NT2/D1 (cell line): ENCODE measurements at regions not wholly inside any gene's neighbourhood (a gene's known extent, or its start where the extent isn't known, plus 50 kb on each side); places are given as distances from the start of the nearest gene placed in this dataset.

ENCODE experiments used
- YY1 ChIP-seq: IDR thresholded peaks from 2 replicates; pipeline ENCODE4 v1.6.1; 2011; ENCODE audit not compliant: insufficient read length, insufficient read depth
- ZNF274 ChIP-seq: IDR thresholded peaks from 2 replicates; pipeline ENCODE4 v1.6.1; 2011; ENCODE audit warnings: mild to moderate bottlenecking, low read depth, low read length

DNA sequence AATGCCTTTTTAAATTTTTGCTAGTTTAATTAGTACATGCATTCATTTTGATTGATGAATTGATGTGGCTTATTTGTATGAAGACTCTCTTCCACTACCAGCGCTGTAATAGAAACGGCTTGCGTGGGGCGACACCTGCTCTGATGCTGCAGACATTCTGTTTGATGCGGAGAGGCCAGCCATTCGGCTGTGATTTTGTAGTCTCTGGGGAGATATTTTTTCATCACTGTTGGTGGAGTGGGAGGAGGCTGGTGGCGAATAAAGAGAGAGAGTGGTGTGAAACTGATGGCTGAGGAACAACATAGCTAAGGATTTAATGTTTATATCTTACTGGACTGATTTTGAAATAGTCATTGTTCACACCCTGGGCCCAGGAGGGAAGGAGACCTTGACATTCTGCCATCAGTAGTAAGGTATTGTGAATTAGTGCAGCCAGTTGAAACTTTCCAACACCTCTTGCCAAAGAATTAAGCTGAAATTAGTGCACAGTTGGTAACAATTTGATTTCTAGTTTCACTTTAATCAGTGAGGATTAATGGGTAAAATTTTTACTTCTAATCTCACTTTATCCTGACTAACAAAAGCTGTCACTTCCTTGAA is 224.1 kb downstream of the MTX2 start:
- TF ChIP-seq ZNF274 (no peak), YY1 (no peak)
